Activated B cell treated with CpG ODN at 0.5 μM for 24 hours (primary cell): ENCODE measurements at regions not wholly inside any gene's neighbourhood (a gene's known extent, or its start where the extent isn't known, plus 50 kb on each side); places are given as distances from the start of the nearest gene placed in this dataset.

ENCODE experiments used
- ATAC-seq: fragments of 200-7000 bp; cut with Tn5 transposase; one replicate; pipeline ENCODE4 v1.10.0; 2021; ENCODE audit warnings: low read depth, mild to moderate bottlenecking, moderate library complexity
- CTCF ChIA-PET: fragments of 350-600 bp; sonication (Branson Sonifier 250); formaldehyde crosslinking; loops from one replicate; lab custom pipeline; 2021; ENCODE audit warnings: antibody characterized with exemption; lab: Charles Lee
- POLR2A ChIA-PET: fragments of 350-600 bp; sonication (Branson Sonifier 250); formaldehyde crosslinking; loops from one replicate; lab custom pipeline; 2021; ENCODE audit warnings: antibody characterized with exemption; lab: Charles Lee
- DNase-seq: peaks from one replicate; pipeline ENCODE4 v3.0.0; 2022
- H3K27ac Mint-ChIP-seq: one replicate; pipeline ENCODE4 v1.8.0; 2020; ENCODE audit warnings: mixed read lengths
- H3K27me3 Mint-ChIP-seq: one replicate; pipeline ENCODE4 v1.8.0; 2021; ENCODE audit warnings: mixed read lengths
- H3K36me3 Mint-ChIP-seq: one replicate; pipeline ENCODE4 v1.8.0; 2021; ENCODE audit warnings: low read depth, mixed read lengths
- H3K4me1 Mint-ChIP-seq: one replicate; pipeline ENCODE4 v1.8.0; 2021; ENCODE audit warnings: mixed read lengths
- H3K4me3 Mint-ChIP-seq: one replicate; pipeline ENCODE4 v1.8.0; 2020; ENCODE audit warnings: mild to moderate bottlenecking, mixed read lengths
- H3K9me3 Mint-ChIP-seq: one replicate; pipeline ENCODE4 v1.8.0; 2020; ENCODE audit warnings: mixed read lengths
- intact Hi-C: fragments of 100-400 bp; cut with micrococcal nuclease; formaldehyde crosslinking; loops from one replicate; pipeline ENCODE4 v1.15.1; 2024
- TF ChIP-seq, protein P1 (sequence below): fragments of 200-600 bp; IDR thresholded peaks from one replicate; pipeline ENCODE4 v1.8.0; 2022; ENCODE audit warnings: antibody characterized with exemption, mild to moderate bottlenecking

DNA sequence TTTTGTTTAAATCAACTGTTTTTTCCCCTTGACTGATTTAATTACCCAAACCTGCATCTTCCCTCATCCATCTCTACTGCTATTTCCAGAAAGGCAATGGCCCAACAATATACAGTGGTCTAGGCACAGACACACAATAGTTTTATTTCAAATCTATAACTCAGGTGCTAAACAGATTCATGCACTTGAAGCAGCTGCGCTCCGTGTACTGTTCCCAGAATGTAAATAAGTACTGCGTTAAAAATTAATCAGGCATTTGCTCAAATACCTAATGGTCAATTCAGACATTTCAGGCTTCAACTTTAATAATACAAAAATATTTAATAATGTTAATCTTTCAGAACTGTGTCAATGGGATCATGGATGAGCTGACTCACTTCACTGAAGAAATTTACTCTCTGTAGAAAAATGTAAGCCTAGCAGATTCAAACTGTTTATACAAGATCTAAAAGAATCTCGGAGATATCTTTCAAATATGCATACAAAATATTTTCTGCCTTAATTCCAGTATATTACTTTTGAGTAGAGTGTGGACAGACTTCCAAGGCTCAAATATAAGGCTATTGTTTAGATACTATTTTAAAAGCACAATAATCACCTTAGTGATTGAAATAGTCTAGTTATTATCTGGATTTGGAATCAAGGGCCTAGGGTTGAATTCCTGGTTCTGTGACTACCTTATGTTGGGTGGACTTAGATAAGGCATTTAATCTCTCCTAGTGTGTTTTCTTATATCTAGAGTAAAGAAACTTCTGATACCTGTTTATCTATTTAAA lies 97.4 kb upstream of the PSMD7 start:
- Mint-ChIP-seq H3K4me3 (no peak overlapping the region), H3K27ac (no peak overlapping the region), H3K9me3 (no peaks in the 10 kb centered on the region), H3K27me3 (peaks cover 13% of the 10 kb centered on the region), H3K4me1 (no peaks in the 10 kb centered on the region), H3K36me3 (no peaks in the 10 kb centered on the region)
- intact Hi-C loops = no loop called here
- no peak for DNase-seq
- ChIA-PET CTCF (no interaction called here), POLR2A (no interaction called here)
- no peak for ATAC-seq
- TF ChIP-seq, protein P1, sequence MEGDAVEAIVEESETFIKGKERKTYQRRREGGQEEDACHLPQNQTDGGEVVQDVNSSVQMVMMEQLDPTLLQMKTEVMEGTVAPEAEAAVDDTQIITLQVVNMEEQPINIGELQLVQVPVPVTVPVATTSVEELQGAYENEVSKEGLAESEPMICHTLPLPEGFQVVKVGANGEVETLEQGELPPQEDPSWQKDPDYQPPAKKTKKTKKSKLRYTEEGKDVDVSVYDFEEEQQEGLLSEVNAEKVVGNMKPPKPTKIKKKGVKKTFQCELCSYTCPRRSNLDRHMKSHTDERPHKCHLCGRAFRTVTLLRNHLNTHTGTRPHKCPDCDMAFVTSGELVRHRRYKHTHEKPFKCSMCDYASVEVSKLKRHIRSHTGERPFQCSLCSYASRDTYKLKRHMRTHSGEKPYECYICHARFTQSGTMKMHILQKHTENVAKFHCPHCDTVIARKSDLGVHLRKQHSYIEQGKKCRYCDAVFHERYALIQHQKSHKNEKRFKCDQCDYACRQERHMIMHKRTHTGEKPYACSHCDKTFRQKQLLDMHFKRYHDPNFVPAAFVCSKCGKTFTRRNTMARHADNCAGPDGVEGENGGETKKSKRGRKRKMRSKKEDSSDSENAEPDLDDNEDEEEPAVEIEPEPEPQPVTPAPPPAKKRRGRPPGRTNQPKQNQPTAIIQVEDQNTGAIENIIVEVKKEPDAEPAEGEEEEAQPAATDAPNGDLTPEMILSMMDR = no peak

DNA sequence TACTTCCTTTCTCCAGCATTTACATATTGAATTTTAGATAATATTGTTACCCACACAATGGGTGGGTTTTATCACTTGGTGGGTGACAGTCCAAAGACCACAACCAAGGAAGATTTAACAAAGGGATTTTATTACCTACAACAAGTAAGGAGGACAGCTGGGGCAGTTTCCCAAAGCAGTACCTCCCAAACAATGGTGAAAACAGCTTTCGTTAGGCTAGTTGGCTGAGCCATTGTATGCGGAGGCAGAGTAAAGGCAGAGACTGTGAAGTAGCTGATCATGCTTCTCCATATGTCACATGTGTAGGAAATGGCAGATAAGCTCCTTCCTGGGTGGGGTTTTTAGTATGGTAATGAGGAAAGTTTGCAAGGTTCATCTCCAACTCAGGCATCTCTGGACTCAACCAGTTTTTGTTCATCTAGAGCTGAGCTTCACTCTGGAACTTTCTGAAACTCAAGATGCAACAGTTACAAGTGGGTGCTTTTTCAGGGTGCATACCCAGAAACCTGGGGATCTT lies 104.3 kb upstream of the PSMD7 start:
- ChIA-PET CTCF (no interaction called here), POLR2A (no interaction called here)
- ATAC-seq = no peak
- Mint-ChIP-seq H3K27me3 (peaks cover 7% of the 10 kb centered on the region), H3K4me3 (no peak overlapping the region), H3K9me3 (peaks cover 3% of the 10 kb centered on the region), H3K27ac (no peak overlapping the region), H3K4me1 (no peaks in the 10 kb centered on the region), H3K36me3 (no peaks in the 10 kb centered on the region)
- intact Hi-C loops = no loop called here
- no peak for DNase-seq
- TF ChIP-seq, protein P1 = no peak

DNA sequence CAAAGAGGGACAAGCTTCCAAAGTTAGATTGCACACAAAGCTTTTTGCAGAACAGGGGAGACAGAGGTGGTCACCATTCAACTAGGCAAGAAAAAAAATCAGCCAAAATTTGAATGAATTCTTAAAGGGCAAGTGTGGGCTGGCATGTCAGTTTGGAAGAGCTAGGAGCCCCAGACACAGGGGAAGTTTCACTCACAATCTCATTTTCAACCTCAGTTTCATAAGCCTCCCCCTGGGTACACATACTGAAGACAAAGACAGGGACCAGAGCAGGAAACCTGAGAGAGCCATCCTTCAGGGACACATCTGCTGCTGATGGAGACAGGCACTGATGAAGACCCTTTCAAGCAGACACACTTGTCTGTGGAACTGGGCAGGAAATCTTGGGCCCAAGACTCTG lies 106.3 kb upstream of the PSMD7 start:
- ChIA-PET CTCF (no interaction called here), POLR2A (no interaction called here)
- intact Hi-C loops = no loop called here
- Mint-ChIP-seq H3K27me3 (peaks cover 6% of the 10 kb centered on the region), H3K9me3 (peaks cover 5% of the 10 kb centered on the region), H3K27ac (no peak overlapping the region), H3K4me3 (no peak overlapping the region), H3K4me1 (no peaks in the 10 kb centered on the region), H3K36me3 (no peaks in the 10 kb centered on the region)
- DNase-seq (no peak), ATAC-seq (no peak)
- TF ChIP-seq, protein P1 = no peak

DNA sequence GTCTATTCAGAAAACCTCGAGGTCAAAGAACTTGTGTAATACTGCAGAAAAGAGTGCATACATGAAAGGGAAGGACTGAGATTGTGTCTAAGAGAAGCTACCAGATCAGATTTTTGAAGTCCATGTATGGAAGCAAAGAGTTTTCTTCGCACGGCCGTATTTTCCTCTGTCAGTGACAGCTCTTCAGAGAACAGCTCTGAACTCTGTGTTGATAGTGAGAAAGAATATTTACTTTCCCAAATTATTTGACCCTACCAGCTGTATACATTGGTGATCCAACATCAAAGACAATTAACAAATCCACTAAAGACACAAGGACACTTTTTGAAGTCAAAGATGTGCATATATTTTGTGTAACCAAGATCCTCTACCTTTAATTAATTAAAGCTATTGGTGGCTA lies 107.8 kb upstream of the PSMD7 start:
- TF ChIP-seq, protein P1 = no peak
- no peak for DNase-seq
- ATAC-seq = no peak
- peaks cover 5% of the 10 kb centered on the region for H3K27me3 Mint-ChIP-seq
- H3K36me3 Mint-ChIP-seq = no peaks in the 10 kb centered on the region
- ChIA-PET CTCF (no interaction called here), POLR2A (no interaction called here)
- intact Hi-C loops = no loop called here
- peaks cover 5% of the 10 kb centered on the region for H3K9me3 Mint-ChIP-seq
- H3K4me1 Mint-ChIP-seq = no peaks in the 10 kb centered on the region
- H3K27ac Mint-ChIP-seq = no peak overlapping the region
- H3K4me3 Mint-ChIP-seq = no peak overlapping the region

DNA sequence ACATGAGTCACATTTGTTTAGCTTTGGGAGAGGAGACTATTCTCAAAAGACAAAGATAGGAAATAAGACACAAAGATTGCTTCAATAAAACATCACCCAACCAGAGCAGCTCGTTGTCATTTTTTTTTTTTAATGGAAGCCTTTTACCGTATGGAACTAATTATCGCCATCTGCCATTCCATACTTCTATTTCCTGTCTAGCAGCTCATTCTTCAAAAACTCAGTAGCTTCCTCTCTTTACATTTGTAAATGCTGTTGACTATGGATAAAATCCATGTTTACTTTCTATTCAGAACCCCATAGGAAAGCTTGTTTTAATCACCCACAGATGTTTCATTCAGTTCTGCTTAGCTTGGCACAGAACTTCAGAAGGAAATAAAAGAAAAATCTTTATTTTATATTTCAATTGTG lies 110.0 kb upstream of the PSMD7 start:
- TF ChIP-seq, protein P1 = no peak
- ATAC-seq (no peak), DNase-seq (no peak)
- no peak overlapping the region for H3K4me3 Mint-ChIP-seq
- intact Hi-C loops = no loop called here
- H3K27me3 Mint-ChIP-seq = peaks cover 2% of the 10 kb centered on the region
- ChIA-PET CTCF (interaction anchor here (0.6 kb wide), 1 partner anchor 53 kb away, joined by 3 read pairs; no protein-coding TSS in a partner anchor), POLR2A (no interaction called here)
- H3K27ac Mint-ChIP-seq = no peak overlapping the region
- H3K36me3 Mint-ChIP-seq = no peaks in the 10 kb centered on the region
- peaks cover 11% of the 10 kb centered on the region for H3K9me3 Mint-ChIP-seq
- H3K4me1 Mint-ChIP-seq = no peaks in the 10 kb centered on the region
